ENCODE measurements at regions not wholly inside any gene's neighbourhood (a gene's known extent, or its start where the extent isn't known, plus 50 kb on each side); places are given as distances from the start of the nearest gene placed in this dataset.
"Not testable (repeated sequence)": the region's sequence is repeated elsewhere in the genome, so short reads cannot be mapped to it uniquely, and the experiment has no call there.

DNA sequence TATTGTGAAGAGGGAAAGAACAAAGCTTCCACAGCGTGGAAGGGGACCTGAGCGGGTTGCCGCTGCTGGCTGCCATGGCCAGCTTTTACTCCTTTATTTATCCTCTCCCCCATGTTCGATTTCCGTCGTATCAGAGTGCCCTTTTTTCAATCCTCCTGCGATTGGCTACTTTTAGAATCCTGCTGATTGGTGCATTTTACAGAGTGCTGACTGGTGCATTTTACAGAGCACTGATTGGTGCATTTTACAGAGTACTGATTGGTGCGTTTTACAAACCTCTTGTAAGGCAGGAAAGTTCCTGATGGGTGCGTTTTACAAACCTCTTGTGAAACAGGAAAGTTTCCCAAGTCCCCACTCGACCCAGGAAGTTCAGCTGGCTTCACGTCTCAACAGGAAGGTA is 381.7 kb upstream of the ATP10A start:
- TF ChIP-seq, protein P1, sequence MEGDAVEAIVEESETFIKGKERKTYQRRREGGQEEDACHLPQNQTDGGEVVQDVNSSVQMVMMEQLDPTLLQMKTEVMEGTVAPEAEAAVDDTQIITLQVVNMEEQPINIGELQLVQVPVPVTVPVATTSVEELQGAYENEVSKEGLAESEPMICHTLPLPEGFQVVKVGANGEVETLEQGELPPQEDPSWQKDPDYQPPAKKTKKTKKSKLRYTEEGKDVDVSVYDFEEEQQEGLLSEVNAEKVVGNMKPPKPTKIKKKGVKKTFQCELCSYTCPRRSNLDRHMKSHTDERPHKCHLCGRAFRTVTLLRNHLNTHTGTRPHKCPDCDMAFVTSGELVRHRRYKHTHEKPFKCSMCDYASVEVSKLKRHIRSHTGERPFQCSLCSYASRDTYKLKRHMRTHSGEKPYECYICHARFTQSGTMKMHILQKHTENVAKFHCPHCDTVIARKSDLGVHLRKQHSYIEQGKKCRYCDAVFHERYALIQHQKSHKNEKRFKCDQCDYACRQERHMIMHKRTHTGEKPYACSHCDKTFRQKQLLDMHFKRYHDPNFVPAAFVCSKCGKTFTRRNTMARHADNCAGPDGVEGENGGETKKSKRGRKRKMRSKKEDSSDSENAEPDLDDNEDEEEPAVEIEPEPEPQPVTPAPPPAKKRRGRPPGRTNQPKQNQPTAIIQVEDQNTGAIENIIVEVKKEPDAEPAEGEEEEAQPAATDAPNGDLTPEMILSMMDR (IDR thresholded peaks at IDR 0.05; ENCODE audit: poor library complexity, severe bottlenecking): not testable (repeated sequence)
- not testable (repeated sequence) for TF ChIP-seq EZH2 (IDR thresholded peaks at IDR 0.05; ENCODE audit: borderline replicate concordance, insufficient read depth, low read length, poor library complexity, severe bottlenecking); POLR2AphosphoS5 (IDR thresholded peaks at IDR 0.05); SMC3 (conservative IDR thresholded peaks at IDR 0.05; ENCODE audit: poor library complexity); MXI1 (conservative IDR thresholded peaks at IDR 0.05; ENCODE audit: poor library complexity, severe bottlenecking); RAD21 (conservative IDR thresholded peaks at IDR 0.05); TAF1 (IDR thresholded peaks at IDR 0.05; ENCODE audit: low read depth)

All from neural cell (in vitro differentiated cells).